ENCODE measurements at regions not wholly inside any gene's neighbourhood (a gene's known extent, or its start where the extent isn't known, plus 50 kb on each side); places are given as distances from the start of the nearest gene placed in this dataset.

DNA sequence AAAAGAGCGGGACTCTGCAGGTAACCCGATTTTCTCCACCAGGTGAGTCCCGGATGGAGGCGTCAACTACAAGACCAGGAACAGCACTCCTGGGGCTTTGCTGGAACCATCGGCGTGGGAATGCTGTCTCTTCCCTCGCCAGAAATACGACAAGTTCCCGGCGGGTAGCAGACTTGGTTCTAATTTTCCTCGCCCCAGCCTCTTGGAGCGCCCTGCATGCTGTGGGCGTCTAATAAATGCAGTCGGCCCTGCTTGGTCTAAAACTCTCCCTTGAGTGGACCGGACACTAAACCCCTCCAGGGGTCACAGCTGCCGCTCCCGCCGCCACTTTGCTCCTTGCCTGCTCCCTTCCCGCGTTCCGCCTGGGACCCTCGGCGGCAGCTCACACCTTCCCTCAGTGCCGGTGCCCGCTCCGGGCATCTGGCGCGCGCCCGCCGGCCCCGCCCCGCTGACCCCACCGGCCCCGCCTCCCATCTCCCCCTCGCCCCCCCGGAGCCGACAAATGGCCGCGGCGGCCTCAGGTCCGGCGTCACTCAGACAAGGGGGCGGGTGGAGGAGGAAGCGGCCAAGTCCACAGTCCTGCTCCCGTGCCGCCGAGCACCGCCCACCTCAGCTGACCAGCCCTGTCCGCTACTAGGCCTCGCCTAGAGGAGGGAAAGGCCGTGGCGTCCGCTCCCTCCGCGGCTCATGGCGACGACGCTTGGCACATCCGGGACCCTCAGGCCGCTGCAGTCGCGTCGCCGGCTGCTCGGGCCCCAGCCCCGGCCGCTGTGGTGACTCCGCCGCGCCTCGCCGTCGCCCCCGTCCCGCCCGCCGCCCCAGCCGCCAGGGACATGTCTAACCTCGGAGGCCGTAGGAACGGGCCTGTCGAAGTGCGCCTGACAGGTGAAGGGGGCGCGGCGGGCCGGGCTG lies 65.8 kb downstream of the KPNA2 start:
- Histone ChIP-seq H3K79me2 (ENCODE audit: control insufficient read depth, insufficient read depth, low read length) (no peaks in the 10 kb centered on the region), H3K9ac (ENCODE audit: insufficient read depth, low read length) (peak overlapping the region; percentile 77), H3K27me3 (ENCODE audit: control insufficient read depth, insufficient read depth, low read length) (no peaks in the 10 kb centered on the region), H3K27ac (ENCODE audit: insufficient read depth, low read length) (peak overlapping the region; percentile 65), H3K4me2 (ENCODE audit: extremely low read depth, insufficient read depth, low read length) (peak overlapping the region; percentile 87), H3K9me3 (ENCODE audit: control insufficient read depth, insufficient read depth, low read depth, low read length) (no peaks in the 10 kb centered on the region), H3K36me3 (ENCODE audit: control insufficient read depth, insufficient read depth, low read length) (no peaks in the 10 kb centered on the region), H3K4me3 (replicated peaks in 1 of 4; ENCODE audit: control extremely low read depth in 1 of 4, insufficient read depth in 1 of 4, low read depth in 3 of 4, low read length in 4 of 4) (peak overlapping the region; percentile 72 to 76 (median 74)), H4K20me1 (ENCODE audit: control insufficient read depth, extremely low read depth, insufficient read depth, low read length) (no peaks in the 10 kb centered on the region), H2AFZ (ENCODE audit: low read length) (peak overlapping the region; percentile 80), H3K4me1 (ENCODE audit: control insufficient read depth, extremely low read depth, insufficient read depth, low read length) (no peaks in the 10 kb centered on the region)
- DNase-seq (ENCODE audit: low read depth in 2 of 2), result peak; percentile 89 to 93
- no peak for TF ChIP-seq CTCF (conservative IDR thresholded peaks at IDR 0.05 in 1 of 2, IDR thresholded peaks at IDR 0.05 in 1 of 2; ENCODE audit: low read depth in 1 of 2, low read length in 2 of 2)
- TF ChIP-seq EZH2 (IDR thresholded peaks at IDR 0.05; ENCODE audit: low read length, missing control alignments), result no peak

DNA sequence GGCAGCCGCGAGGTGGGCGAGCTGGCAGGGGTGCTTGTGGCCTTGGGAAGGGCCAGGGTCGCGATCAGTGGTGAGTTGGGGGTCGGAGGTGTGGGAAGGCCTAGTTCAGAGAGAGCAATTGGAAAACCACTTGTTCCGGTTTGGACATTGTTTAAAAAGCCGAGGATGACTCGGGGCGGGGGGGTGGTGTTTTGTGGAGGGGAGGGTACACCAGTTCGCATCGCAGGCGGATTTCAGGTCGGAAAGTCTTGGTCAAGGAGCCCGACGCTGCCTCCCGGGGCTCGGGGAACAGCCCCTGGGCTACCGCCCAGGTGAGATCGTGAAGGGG lies 66.4 kb downstream of the KPNA2 start:
- Histone ChIP-seq H4K20me1 (ENCODE audit: control insufficient read depth, extremely low read depth, insufficient read depth, low read length) (no peaks in the 10 kb centered on the region), H3K4me1 (ENCODE audit: control insufficient read depth, extremely low read depth, insufficient read depth, low read length) (no peaks in the 10 kb centered on the region), H3K4me2 (ENCODE audit: extremely low read depth, insufficient read depth, low read length) (peak overlapping the region; percentile 87), H3K9ac (ENCODE audit: insufficient read depth, low read length) (peak overlapping the region; percentile 77), H3K79me2 (ENCODE audit: control insufficient read depth, insufficient read depth, low read length) (no peaks in the 10 kb centered on the region), H3K9me3 (ENCODE audit: control insufficient read depth, insufficient read depth, low read depth, low read length) (no peaks in the 10 kb centered on the region), H2AFZ (ENCODE audit: low read length) (peak overlapping the region; percentile 80), H3K4me3 (replicated peaks in 1 of 4; ENCODE audit: control extremely low read depth in 1 of 4, insufficient read depth in 1 of 4, low read depth in 3 of 4, low read length in 4 of 4) (peak overlapping the region; percentile 72 to 76 (median 74)), H3K36me3 (ENCODE audit: control insufficient read depth, insufficient read depth, low read length) (no peaks in the 10 kb centered on the region), H3K27me3 (ENCODE audit: control insufficient read depth, insufficient read depth, low read length) (no peaks in the 10 kb centered on the region), H3K27ac (ENCODE audit: insufficient read depth, low read length) (peak overlapping the region; percentile 65)
- no peak for TF ChIP-seq EZH2 (IDR thresholded peaks at IDR 0.05; ENCODE audit: low read length, missing control alignments)
- TF ChIP-seq CTCF (conservative IDR thresholded peaks at IDR 0.05 in 1 of 2, IDR thresholded peaks at IDR 0.05 in 1 of 2; ENCODE audit: low read depth in 1 of 2, low read length in 2 of 2), result no peak
- no peak for DNase-seq (ENCODE audit: low read depth in 2 of 2)

DNA sequence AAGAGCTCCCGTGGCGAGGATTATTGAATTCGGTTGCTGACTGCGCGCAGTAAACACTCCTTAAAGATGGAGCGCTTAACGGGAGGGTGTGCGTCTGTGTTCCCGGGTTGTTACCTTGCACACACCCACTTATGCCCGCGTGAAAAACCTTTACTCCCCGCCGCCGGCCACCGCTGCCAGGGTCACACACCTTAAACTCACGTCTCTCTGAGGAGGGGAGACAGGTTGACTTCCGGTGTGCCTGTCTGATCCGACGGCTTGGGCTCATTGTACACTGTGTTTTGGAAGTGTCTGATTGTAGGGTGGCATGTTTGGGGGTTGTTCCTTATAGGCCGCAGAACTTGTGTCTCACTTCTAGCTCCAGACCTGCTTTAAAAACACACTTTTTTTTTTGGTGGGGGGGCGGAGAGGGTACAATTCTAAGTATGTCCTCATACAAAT lies 66.8 kb downstream of the KPNA2 start:
- no peaks in the 10 kb centered on the region for H3K27me3 ChIP-seq (ENCODE audit: control insufficient read depth, insufficient read depth, low read length)
- H3K9me3 ChIP-seq (ENCODE audit: control insufficient read depth, insufficient read depth, low read depth, low read length), result no peaks in the 10 kb centered on the region
- no peak overlapping the region for H3K9ac ChIP-seq (ENCODE audit: insufficient read depth, low read length)
- H3K4me2 ChIP-seq (ENCODE audit: extremely low read depth, insufficient read depth, low read length), result peak overlapping the region; percentile 87
- DNase-seq (ENCODE audit: low read depth in 2 of 2), result no peak
- no peaks in the 10 kb centered on the region for H3K4me1 ChIP-seq (ENCODE audit: control insufficient read depth, extremely low read depth, insufficient read depth, low read length)
- peak overlapping the region; percentile 80 for H2AFZ ChIP-seq (ENCODE audit: low read length)
- no peaks in the 10 kb centered on the region for H3K36me3 ChIP-seq (ENCODE audit: control insufficient read depth, insufficient read depth, low read length)
- H3K4me3 ChIP-seq (replicated peaks in 1 of 4; ENCODE audit: control extremely low read depth in 1 of 4, insufficient read depth in 1 of 4, low read depth in 3 of 4, low read length in 4 of 4), result peak overlapping the region; percentile 72 to 76 (median 74)
- H3K79me2 ChIP-seq (ENCODE audit: control insufficient read depth, insufficient read depth, low read length), result peaks cover under 1% of the 10 kb centered on the region
- H3K27ac ChIP-seq (ENCODE audit: insufficient read depth, low read length), result peak overlapping the region; percentile 65
- H4K20me1 ChIP-seq (ENCODE audit: control insufficient read depth, extremely low read depth, insufficient read depth, low read length), result no peaks in the 10 kb centered on the region
- no peak for TF ChIP-seq CTCF (conservative IDR thresholded peaks at IDR 0.05 in 1 of 2, IDR thresholded peaks at IDR 0.05 in 1 of 2; ENCODE audit: low read depth in 1 of 2, low read length in 2 of 2)
- TF ChIP-seq EZH2 (IDR thresholded peaks at IDR 0.05; ENCODE audit: low read length, missing control alignments), result no peak

Data from fibroblast of lung (primary cell).